Activated effector memory CD4-positive, alpha-beta T cell treated with anti-CD3 and anti-CD28 coated beads, Interleukin-2, amount 50 U/mL, for 16 hours (primary cell): ENCODE measurements at regions not wholly inside any gene's neighbourhood (a gene's known extent, or its start where the extent isn't known, plus 50 kb on each side); places are given as distances from the start of the nearest gene placed in this dataset.

Experiments used
- DNase-seq: peaks from one replicate; pipeline ENCODE4 v3.0.0-alpha.2; 2020

DNA sequence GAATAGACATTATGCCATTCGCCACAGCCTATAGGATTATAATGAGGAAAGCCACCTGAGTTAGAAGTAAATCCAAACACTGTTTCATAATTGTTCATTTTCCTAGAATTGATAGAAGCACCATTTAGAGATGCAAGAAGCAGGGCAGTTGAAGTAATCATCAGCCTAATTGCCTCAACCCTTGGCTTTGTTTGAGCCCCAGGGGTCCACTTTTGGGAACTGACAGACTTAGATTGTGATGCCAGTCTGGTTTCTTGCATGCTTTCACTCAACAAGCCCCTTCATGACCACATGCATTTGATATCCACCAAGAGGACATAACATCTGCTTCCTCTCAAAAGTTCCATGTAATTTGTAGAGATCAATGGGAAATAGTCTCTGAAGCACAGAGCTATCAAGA is 97.2 kb upstream of the COL8A1 start:
- DNase-seq: no peak

DNA sequence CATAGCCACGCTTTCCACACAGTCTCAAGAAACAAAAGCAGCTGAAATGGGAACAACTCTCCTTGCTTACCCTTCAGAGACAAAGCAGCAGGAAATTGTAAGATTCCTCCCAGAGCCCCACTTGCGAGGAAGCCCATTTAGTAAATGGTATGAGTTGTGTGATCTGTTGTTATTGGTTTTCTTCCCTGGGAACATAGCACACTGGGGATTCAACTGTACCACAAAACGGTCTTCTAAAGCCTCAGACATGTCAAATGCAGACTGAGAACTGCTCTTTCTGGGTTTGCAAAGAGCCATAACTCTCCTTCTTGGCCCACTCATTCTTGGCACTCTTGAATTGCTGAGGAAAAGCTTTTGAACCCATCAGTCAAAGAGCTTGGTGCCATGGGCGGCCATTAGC is 101.0 kb upstream of the COL8A1 start:
- DNase-seq: no peak

DNA sequence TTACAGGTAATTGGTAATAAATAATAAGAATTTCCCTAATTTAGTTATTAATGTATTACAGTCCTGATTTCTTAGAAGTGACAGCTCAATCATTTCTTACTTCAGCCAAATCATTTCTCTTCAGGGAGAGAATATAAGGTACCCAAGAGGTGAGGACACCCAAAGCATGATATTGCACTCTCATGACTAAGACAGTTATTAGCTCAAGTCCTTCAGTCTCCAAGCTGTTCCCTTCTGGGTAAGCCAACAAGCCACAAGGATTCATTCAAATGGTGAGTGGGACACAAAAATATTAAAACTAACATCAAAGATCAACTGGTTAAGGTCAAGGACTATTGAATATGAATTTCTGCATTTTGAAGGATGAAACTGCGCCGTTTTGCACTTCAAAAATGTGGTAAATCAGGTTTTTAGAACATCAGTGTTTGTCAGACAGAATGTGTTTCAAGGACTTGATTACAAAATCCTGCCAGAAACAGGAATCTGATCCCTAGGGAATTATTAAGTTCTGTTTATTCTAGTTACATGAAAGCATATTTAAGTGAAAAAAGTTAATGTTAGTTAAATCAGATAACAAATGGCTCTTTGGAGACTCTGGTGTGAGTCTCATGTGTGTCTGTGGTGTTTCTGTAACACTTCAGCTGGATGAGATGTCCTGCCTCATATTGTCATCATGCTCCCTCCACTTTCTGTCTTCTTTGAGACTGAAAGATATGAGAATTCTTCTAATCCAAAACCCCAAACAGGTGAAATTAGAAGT is 101.7 kb upstream of the COL8A1 start:
- DNase-seq: no peak

DNA sequence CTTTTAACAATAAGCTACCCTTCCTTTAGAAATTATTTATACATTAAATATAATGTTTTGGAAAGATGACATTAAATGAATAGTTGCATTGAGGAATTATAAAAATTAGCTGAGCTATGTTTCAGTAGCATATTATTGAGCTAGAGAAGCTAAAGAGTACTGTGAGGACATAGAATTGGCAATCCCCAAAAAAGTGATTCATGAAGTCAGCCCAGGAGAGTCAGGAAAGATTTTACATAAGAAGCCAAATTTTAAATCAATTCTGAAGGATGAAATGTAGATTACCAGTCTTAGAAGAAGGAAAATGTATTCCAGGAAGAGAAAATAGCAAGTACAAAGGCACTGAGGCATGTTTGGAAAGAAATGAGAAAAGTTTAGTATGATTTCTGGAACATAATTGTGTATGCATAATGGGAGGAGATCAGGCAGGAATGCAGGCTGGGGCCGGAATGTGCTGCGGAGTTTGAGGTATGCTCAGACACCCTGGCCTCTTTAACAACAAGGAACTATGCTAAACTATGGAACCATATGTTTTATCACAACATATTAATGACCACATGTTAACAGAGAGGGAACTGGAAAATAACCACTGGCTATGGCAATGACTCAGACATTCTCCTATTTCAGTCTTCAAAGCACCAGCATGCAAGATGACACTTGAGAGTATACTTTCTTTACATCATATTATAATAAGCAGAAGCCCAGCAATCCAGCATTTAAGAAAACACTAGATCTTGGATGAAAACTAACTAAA is 103.3 kb upstream of the COL8A1 start:
- DNase-seq: no peak

DNA sequence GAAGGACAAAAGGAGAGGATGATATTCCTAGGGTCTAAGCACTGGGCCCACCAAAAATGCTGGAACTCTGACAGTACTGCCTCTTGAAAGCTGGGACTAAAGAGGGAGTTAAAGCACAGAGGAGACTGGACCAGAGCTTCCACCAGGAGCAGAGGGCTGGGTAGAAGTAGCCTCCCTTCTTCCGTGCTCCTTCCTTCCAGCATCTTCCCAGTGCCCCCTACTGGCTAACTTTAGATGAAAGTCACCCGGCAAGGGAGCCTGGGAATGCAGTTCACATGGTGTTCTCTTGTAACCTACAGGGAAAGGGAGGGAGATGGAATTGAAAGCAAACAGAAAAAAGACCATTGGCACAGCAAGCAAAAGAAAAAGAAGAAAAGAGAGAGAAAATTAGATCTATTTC is 106.1 kb upstream of the COL8A1 start:
- no peak for DNase-seq

DNA sequence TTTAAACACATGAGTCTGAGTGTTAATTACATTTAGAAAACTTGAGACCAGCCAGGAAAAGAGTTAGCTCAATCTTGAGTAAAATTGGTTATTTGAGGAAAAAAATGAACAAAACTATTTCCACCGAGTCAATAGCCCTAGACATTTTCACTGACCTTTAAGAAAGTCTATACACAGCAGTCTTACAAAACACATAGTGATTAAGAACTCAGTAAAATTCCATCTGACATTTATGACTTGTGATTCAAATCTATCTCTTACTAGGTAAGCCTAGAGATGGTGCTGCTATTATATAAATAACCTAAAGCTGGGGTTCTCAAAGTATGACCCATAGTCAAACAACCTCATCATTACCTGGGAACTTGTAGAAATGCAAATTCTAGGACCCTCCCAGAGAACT is 109.1 kb upstream of the COL8A1 start:
- no peak for DNase-seq

DNA sequence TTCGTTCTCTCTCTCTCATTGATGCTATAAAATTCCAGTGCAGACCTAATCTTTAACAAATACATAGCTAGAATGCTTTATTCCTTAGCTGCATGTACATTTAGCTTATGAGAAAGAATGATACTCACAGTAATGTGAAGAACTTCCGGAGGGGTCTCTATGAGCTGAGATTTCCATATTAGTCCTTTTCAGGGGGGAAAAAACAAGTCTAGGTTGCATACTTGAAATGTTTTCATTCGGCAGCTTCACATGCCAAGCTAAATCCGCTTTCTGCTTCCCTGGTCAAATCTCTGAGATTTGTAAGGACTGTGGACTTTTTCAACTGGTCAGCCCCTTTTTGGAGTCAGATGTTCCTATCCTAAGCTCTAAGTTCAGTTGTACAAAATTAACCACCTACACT is 111.5 kb upstream of the COL8A1 start:
- no peak for DNase-seq

DNA sequence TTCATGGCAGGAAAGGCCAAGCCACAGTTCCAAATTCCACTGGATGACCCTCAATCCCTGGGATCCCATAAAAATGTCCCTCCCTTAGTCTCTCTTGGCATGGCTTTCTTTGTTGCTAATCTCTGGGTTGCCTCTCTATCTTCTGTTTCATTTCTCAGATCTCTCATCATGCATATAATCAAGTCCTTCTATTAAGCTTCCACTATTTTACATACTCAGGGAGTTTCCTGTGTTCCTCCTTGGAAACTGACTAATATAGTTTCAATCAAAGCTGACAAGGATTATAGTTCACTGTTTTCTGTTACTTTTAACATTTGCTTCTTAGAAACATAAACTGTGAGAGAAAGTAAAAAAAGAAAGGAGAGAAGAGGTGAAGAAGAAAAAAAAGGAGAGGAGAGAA is 113.8 kb upstream of the COL8A1 start:
- DNase-seq: no peak

DNA sequence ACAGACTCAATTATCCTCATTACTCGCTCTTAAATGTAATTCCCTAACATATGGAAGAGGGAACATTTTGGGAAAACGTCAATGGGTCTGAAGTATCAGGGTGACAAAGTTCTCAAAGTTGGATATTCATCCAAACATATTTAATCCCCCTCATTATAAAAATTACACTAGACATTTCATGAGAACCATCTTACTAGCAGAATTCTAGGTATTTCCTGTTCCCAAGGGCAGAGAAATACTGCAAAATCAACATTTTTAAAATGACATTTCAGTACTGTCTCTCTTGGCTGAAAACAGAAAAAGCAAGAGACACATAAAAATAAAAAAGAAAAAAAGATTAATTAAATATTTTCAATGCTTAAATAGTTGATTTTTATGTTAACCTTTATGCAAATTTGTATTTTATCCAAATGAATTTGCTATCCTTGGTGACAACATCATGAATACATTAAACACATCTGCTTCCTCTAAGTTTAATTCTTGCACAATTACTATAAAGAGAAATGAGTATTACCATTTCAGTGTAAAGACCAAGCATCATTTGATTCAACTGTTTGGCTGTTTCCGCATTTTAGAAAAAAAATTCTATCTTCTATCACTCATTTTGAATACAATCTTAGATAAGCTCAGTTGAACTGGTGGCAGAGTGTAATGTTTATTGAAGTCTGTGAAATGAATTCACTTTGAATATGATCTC is 114.8 kb upstream of the COL8A1 start:
- DNase-seq: no peak

DNA sequence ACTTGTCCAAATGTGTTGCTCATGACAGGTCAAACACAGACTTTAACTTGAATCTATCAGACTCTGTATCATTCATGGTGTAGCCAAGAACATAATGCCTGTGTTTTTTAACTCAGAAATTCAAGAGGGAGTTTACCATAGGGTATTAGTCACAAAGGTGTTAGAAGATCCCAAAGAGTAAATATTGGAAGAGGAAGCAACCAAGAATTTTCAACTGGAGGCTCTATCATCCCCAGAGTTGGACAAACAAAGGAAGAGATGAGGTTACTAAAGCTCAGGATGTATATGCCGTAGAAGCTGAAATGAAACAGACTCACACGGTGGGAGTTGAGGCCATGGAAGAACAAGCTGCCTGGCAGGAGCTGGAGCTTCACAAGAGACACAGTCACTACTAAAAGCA is 116.2 kb upstream of the COL8A1 start:
- no peak for DNase-seq

DNA sequence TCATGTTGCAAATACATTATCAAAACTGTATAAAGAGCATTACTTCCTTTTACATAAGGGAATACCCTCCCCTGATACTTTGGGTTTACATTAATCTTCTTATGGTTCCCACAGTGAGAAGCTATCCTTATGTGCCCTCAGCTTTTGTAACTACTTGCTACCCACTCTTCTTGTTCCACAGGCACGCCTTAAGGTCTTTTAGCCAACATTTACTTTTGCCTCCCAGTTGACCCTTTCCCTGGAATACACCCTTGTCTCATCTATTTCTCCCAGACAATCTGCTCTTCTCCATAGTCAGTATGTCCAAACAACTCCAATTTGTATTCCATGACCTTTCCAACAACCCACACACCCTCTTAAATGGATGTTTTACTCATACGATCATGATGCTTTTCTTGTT is 116.8 kb upstream of the COL8A1 start:
- no peak for DNase-seq

DNA sequence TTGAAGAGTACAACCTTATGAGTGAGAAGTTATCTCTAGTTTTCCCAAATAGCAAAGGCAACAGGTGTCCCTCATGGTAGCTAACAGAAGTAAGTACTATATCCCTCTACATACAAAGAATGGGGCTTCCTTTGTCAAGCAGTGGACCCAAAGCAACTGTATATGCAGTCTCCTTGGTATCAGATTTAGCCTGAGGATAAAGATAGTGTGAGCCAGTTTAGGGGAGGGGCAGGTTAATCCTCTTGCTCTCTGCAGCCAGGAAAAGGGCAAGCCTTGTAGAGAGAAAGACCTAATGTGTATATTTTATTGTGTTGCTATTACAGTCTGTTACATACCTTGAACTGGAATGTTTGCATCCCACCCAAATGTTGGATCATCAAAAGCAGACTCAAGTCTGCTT is 117.9 kb upstream of the COL8A1 start:
- no peak for DNase-seq

DNA sequence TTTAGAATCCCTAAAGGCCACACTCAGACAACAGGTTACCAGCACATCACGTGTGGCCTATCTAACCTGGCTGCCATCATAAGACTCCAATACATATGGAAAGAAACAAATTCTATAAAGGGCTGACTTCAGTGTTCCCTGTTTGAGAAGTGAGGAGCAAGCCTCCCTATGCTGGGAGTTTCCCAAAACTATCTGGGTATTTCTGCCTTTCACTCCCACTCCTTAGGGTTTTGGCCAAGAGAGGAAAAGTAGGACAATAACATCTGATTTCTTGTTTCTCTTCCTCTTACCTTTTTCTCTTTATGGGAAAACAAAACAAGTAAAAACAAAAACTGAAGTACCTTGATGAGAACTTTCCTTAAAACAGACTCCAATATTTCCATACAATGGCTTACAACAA is 121.5 kb upstream of the COL8A1 start:
- no peak for DNase-seq

DNA sequence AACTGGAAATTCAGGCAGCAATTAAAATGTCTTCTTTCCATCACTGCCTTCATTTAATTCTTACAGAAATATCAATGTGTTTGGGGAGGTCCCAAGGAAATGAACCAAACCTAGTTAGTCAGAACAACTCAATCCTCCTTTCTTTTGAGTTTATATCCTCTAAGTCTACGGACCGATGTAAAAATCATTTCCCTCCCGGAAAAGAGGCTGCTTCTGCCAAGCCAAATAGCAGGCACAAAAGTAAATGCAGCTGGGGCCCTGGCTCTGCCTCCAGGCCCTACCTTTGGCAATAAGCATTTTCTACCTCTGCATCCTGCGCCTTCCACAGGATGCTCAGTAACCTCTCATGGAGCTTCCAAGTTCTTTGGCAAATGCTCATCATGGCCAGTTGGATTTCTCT is 122.5 kb upstream of the COL8A1 start:
- DNase-seq: no peak

DNA sequence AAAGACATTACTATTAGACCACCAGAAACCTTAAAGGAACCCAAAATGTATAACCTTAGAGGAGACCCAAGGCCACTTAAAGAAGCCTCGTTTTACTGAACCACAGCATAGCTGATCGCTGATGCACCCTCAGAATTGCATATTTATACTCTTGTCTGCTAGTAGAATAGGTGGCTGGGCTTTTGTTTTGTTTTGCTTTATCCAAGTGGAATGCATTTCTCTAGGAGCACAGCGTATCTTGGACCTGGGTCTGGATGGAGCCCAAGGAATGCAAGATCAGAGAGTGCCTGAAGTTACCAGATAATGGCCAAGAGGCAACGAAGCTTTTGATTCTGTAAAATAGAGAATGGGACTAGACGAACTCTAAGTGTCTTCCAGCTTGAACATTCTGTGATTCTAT is 129.2 kb upstream of the COL8A1 start:
- DNase-seq: no peak

DNA sequence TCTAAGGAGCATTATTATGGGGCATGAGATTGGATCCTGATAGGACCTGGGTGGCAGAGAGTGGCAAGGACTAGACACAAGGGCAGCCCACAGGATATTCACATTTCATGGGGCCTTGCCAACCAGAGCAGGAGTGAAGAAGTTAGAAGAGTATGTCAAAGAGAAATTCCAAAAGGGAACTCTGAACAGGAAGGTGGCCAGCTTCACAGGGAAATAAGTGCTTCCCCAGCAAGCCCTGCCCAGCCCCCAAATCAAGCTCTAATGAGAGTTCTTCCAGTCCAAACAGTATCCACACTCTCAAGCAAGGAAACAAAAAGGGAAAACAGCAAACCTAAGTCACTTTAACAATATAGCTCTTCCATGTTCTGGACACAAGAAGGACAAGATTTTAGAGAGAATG is 130.2 kb upstream of the COL8A1 start:
- no peak for DNase-seq

DNA sequence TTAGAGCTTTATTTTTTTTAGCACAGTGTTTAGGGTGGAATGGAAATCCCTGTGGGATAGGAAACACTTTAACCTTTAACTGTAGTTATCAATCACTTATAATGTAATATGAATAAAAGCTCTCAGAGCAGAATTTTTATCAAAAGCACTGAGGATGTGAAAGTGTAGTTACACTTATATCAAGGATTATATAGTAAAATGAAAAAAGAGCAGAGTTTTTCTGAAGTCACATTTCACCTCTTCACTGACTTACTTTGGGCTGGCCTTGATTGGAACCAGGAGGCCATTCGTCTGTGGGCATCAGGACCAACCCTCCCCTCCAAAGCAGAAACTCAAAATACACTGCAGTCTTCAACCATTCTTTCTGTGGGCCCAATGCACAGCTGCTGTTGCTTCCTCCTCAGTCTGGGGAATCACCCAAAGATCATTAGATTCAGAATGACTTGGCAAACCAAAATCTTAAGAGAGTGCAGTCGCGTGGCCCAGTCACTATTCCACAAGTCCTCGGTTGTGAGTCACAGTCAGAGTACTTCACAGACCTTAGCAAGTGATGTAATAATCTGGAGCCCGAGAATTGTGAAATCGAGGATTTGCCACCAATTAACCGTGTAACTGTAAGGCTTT is 132.6 kb upstream of the COL8A1 start:
- DNase-seq: no peak

DNA sequence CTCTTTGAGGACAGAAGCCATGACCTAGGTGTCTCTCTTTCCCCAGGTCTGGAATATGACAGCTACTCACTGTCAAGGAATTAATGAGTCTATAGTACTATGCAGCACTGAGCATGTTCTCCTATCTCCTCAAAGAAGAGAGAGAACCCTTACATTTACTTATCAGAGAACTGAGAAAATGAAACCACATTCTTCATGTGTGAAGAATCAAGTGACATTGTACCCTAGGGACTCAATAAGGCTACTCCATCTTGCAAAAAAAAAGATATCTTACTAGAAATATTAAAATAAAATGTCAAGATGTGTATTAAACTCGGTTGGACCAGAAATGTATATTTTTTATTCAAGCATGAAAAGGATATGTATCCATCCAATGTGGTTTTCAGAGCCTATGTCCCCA is 133.2 kb upstream of the COL8A1 start:
- no peak for DNase-seq

DNA sequence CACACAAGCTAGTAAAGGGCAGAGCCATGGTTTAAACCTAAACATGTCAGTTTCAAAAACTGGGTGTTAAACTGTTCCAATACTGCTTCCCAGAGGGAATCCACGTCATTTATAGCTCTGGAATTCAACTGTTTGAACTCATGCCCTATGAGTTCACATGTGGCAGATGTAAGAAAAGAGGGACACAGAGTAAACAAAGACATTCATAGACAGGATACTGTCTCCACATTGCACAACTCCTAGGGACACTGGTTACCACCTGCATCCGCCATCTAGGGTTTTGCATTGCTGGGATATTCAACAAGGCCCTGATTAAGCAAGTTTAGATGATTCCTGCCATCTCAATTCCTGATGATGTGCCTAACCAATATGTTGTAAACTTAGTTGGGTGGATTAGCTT is 134.1 kb upstream of the COL8A1 start:
- no peak for DNase-seq

DNA sequence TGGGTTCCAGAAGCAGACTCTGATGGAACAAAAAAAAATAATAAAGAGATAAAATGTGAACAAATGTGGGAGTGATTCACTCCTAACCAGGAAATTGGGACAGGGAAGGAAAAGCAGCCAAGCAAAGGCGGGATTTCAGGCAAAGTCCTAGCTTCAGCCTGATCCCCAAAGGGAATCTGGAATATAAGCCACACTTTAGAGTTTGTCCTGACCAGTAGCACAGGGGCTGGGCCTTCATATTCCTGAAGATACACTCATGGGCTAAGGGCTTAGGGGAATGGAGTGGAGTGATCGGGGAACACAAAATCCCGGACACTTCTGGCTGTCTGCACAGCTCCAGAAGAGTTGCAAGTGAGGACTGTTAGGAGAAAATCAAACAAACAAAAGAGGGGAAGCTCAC is 135.0 kb upstream of the COL8A1 start:
- no peak for DNase-seq

DNA sequence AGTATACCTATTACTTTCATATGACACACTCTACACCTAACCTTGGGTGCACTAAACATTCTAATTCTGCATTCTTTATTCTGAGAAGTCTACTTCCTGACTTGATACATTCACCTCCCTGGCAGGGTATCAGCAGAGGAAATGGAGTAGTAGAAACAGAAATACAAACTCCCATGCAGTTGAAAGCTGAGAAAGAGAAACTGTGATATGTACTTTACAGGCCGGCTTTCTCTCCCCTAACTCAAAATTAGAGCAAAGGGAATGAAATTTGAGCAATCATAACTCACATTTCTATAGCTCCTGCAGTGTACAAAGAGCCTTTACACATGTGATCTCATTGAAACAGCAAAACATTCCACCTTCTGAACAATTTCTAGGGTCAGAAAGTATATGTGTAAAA is 135.5 kb upstream of the COL8A1 start:
- no peak for DNase-seq

DNA sequence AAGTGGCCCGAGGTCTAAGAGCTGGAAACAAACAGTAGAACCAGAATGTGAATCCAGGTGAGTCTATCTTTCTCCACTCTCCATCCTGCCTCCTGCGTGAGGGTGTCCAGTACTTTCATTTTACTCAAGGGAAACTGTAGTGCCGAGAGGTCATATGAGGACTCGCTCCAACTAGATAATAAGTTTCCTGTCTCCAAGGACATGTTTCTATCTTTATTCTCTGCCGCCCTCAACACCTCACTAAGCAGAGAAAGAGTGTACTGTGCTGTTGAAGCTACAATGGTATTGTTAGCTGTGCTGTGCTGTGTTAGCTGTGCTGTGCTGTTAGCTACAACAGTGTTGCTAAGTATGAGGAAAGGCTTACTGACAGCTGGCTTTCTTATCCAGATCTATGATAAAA is 137.9 kb upstream of the COL8A1 start:
- DNase-seq: no peak

DNA sequence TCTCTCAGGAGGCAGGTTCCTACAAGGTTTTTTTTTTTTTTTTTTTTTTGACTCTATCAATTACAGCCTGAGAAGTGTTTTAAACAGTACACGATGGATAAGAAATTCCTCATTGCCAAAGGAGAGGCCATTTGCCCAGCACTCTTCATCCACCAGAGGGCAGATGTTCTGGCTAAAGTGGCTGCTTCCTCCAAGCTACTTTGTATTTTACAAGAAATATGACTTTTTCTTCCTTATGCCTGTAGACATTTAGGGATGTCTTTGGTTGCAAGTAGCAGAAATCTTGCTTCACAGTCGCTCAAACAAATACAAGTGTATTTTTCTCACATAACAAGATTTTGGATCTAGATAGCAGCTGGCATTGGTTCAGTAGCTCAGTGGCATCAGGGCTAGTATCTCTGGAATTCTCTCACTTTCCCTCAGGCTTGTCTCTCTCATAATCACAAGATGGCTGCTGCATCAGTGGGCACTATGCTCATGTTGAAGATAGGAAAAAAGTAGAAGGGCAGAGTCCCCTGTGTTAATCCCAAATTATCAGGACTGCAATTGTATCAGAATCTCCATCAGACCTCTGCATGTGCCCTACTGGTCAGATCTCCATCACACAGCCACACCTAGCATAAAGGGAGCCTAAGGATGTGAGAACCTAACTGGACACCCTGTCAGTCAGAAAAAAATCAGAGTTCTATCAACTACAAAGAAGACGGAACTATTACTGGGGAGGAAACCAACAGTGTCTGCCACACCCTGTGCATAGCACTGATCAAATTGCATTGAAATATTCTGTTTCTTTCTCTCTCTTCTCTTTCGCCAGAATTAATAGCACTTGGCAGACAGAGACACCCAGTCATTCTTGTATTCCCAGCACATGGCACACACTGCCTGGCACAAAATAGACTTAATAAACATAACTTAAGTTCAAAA is 138.9 kb upstream of the COL8A1 start:
- no peak for DNase-seq
